Naive thymus-derived CD4-positive, alpha-beta T cell (primary cell): ENCODE measurements at regions not wholly inside any gene's neighbourhood (a gene's known extent, or its start where the extent isn't known, plus 50 kb on each side); places are given as distances from the start of the nearest gene placed in this dataset.
A peak's percentile ranks its signal among the peaks of the same experiment; 100 is the strongest.

Source experiments
- ATAC-seq: fragments of 150-1000 bp; cut with Tn5 transposase; 2 replicates; pipeline ENCODE4 v1.10.0; 2021; ENCODE audit warnings: mild to moderate bottlenecking, moderate library complexity
- CTCF ChIA-PET: fragments of 350-600 bp; sonication (Branson Sonifier 250); formaldehyde crosslinking; loops from one replicate; lab custom pipeline; 2021; ENCODE audit warnings: antibody characterized with exemption; lab: Charles Lee
- POLR2A ChIA-PET: fragments of 350-600 bp; sonication (Branson Sonifier 250); formaldehyde crosslinking; loops from one replicate; lab custom pipeline; 2021; ENCODE audit warnings: antibody characterized with exemption, inconsistent platforms; lab: Charles Lee
- DNase-seq, 9 donors: peaks; one replicate each; pipeline versions ENCODE4 v3.0.0 to v3.0.0-alpha.2; 2020 to 2022; ENCODE audit warnings: mixed read lengths in 1 of 9
- H3K27ac ChIP-seq: one replicate; pipeline ENCODE4 v1.7.0; 2013; ENCODE audit warnings: mild to moderate bottlenecking, low read depth, low read length, moderate library complexity
- H3K27me3 ChIP-seq, 2 donors: one replicate each; pipeline ENCODE4 v1.7.0; 2013; ENCODE audit warnings: low read length in 2 of 2, mild to moderate bottlenecking in 2 of 2, moderate library complexity in 2 of 2; ENCODE audit not compliant: control insufficient read depth in 2 of 2, insufficient read depth in 2 of 2
- H3K36me3 ChIP-seq, 3 experiments: 1 replicate in 2 of 3; 2 replicates in 1 of 3; pipeline ENCODE4 v1.7.0; 2013; ENCODE audit warnings: low read length in 3 of 3, mild to moderate bottlenecking in 3 of 3, moderate library complexity in 1 of 3; ENCODE audit not compliant: insufficient read depth in 3 of 3, control insufficient read depth in 2 of 3
- H3K4me1 ChIP-seq, 2 donors: one replicate each; pipeline ENCODE4 v1.7.0; 2013; ENCODE audit warnings: low read length in 2 of 2, mild to moderate bottlenecking in 2 of 2, moderate library complexity in 1 of 2; ENCODE audit not compliant: control insufficient read depth in 2 of 2, insufficient read depth in 2 of 2
- H3K4me3 ChIP-seq: 2 replicates; pipeline ENCODE4 v1.7.0; 2013; ENCODE audit warnings: mild to moderate bottlenecking, low read length
- H3K9me3 ChIP-seq, 3 experiments: 1 replicate in 2 of 3; 2 replicates in 1 of 3; pipeline ENCODE4 v1.7.0; 2013; ENCODE audit warnings: low read length in 3 of 3; ENCODE audit not compliant: control insufficient read depth in 2 of 3
- H3K27ac Mint-ChIP-seq, 9 donors: one replicate each; pipeline ENCODE4 v1.8.0; 2020 to 2022; ENCODE audit warnings: mixed read lengths in 9 of 9, mild to moderate bottlenecking in 8 of 9, moderate library complexity in 5 of 9, inconsistent platforms in 2 of 9
- H3K27me3 Mint-ChIP-seq, 5 donors: one replicate each; pipeline ENCODE4 v1.8.0; 2021 to 2022; ENCODE audit warnings: mixed read lengths in 5 of 5, mild to moderate bottlenecking in 1 of 5
- H3K36me3 Mint-ChIP-seq, 5 donors: one replicate each; pipeline ENCODE4 v1.8.0; 2020 to 2022; ENCODE audit warnings: mixed read lengths in 5 of 5, mild to moderate bottlenecking in 3 of 5, inconsistent platforms in 1 of 5
- H3K4me1 Mint-ChIP-seq, 7 donors: one replicate each; pipeline ENCODE4 v1.8.0; 2020 to 2022; ENCODE audit warnings: mixed read lengths in 7 of 7, mild to moderate bottlenecking in 3 of 7, inconsistent platforms in 1 of 7
- H3K4me3 Mint-ChIP-seq, 10 donors: one replicate each; pipeline ENCODE4 v1.8.0; 2020 to 2022; ENCODE audit warnings: mild to moderate bottlenecking in 10 of 10, mixed read lengths in 10 of 10, moderate library complexity in 6 of 10, inconsistent platforms in 2 of 10
- H3K9me3 Mint-ChIP-seq, 11 donors: one replicate each; pipeline ENCODE4 v1.8.0; 2020 to 2022; ENCODE audit warnings: mixed read lengths in 11 of 11, mild to moderate bottlenecking in 4 of 11, inconsistent platforms in 1 of 11, moderate library complexity in 1 of 11
- intact Hi-C, 2 donors: fragments of 100-400 bp; cut with micrococcal nuclease; formaldehyde crosslinking; loops; one replicate each; pipeline ENCODE4 v1.15.1; 2023

DNA sequence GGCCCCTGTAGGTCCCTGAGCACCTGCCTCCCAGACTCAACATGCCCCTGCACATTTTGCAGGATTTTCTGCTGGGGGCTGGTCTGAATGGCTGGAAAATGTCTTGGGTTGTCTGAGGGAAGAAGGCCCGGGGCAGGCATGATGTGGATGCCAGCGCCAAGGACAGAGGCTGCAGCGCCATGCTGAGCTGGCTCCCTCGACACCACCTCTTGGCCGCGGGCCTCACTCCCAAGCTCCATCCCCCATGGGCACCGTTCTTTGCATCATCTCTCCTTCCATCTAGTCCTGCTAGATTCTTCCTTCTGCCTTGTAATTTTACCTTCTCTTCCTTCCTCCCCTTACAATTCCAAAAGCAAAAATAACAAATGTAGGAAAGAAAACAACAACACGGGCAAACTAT lies 70.6 kb downstream of the ZIC5 start:
- H3K27me3 Mint-ChIP-seq = peaks cover 52 to 71% (median 63%) of the 10 kb centered on the region in 5 donors
- H3K27ac Mint-ChIP-seq = no peak overlapping the region
- H3K4me1 Mint-ChIP-seq = peaks cover 0 to 9% (median 5%) of the 10 kb centered on the region in 7 donors
- ChIA-PET CTCF (interaction anchor here (0.6 kb wide), 1 partner anchor 140 kb away, joined by 3 read pairs; no protein-coding TSS in a partner anchor), POLR2A (no interaction called here)
- no peak overlapping the region for H3K4me3 Mint-ChIP-seq
- Histone ChIP-seq H3K27me3 (peaks cover 6 to 20% of the 10 kb centered on the region in 2 donors), H3K4me1 (peaks cover 0 to 7% of the 10 kb centered on the region in 2 donors), H3K9me3 (no peaks in the 10 kb centered on the region), H3K27ac (no peak overlapping the region), H3K36me3 (no peaks in the 10 kb centered on the region), H3K4me3 (no peak overlapping the region)
- intact Hi-C loops = loop anchor here in 1 of 2 donors (1.0 to 5.0 kb wide), 4 partner anchors 244 to 641 kb away; no protein-coding TSS in a partner anchor
- DNase-seq (no peak), ATAC-seq (no peak)
- H3K9me3 Mint-ChIP-seq = peaks cover 0 to 1% (median 0%) of the 10 kb centered on the region in 11 donors
- H3K36me3 Mint-ChIP-seq = peaks cover 0 to 4% (median 0%) of the 10 kb centered on the region in 5 donors

DNA sequence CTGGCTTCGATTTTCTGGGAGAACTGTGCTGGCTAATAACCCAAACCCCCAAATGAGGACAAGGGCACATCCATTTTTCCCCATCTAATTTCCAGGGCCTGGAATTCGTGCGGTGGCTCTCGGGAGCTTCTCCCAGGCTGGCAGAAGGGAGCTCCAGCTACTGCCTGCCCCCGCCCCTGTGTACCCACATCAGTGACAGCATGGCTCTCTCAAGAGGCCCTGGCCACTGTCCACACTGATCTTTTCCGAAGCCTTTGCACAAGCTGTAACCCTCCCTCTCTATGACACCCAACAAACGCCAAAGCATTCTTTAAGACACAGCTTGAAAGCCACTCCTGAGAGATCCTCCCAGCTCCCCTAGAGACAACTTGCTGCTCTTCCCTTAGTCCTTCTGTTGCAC lies 73.1 kb downstream of the ZIC5 start:
- POLR2A ChIA-PET = interaction anchor here (0.8 to 1.6 kb wide), 2 partner anchors 240 to 333 kb away, joined by 3 to 4 read pairs; no protein-coding TSS in a partner anchor

DNA sequence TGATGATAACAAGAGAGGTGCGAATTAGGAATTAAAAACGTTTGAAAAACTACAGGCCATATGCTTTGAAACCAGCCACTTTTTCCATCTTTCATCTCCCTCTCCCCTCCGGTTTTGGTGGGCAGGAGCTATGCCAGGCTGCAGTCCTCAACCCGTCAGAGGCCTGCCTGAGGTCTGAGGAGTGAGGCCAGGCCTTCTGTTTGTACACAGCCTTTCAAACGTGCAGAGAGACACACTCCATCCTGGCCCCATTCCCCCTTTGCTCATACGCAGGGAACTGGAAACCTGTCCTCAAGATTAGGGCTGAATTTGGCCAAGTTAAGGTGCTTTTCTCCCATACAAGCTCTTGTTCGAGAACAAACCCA lies 74.5 kb downstream of the ZIC5 start:
- no peaks in the 10 kb centered on the region for H3K36me3 ChIP-seq
- DNase-seq (no peak), ATAC-seq (no peak)
- peaks cover 6 to 28% of the 10 kb centered on the region in 2 donors for H3K27me3 ChIP-seq
- intact Hi-C loops = loop anchor here in 1 of 2 donors (5.0 to 10.0 kb wide), 2 partner anchors 65 to 452 kb away; no protein-coding TSS in a partner anchor
- Mint-ChIP-seq H3K4me1 (peaks cover 7 to 24% (median 16%) of the 10 kb centered on the region in 7 donors), H3K9me3 (peaks cover 0 to 1% (median 0%) of the 10 kb centered on the region in 11 donors), H3K4me3 (peak overlapping the region in 9 of 10 donors; percentile 16 to 85 (median 53)), H3K27me3 (peaks cover 58 to 74% (median 64%) of the 10 kb centered on the region in 5 donors), H3K36me3 (peaks cover 0 to 9% (median 0%) of the 10 kb centered on the region in 5 donors), H3K27ac (no peak overlapping the region)
- H3K4me3 ChIP-seq = no peak overlapping the region
- peaks cover 7% of the 10 kb centered on the region in 2 donors for H3K4me1 ChIP-seq
- no peaks in the 10 kb centered on the region for H3K9me3 ChIP-seq
- no peak overlapping the region for H3K27ac ChIP-seq
- CTCF ChIA-PET = interaction anchor here (1.0 kb wide), 1 partner anchor 618 kb away, joined by 3 read pairs; no protein-coding TSS in a partner anchor
- POLR2A ChIA-PET = interaction anchor here (1.6 kb wide), 1 partner anchor 239 kb away, joined by 4 read pairs; no protein-coding TSS in a partner anchor

More for the DNA sequence above, 73.1 kb downstream of the ZIC5 start:
- no peaks in the 10 kb centered on the region for H3K9me3 ChIP-seq
- ATAC-seq (no peak), DNase-seq (no peak)
- no peaks in the 10 kb centered on the region for H3K36me3 ChIP-seq
- no peak overlapping the region for H3K27ac ChIP-seq
- intact Hi-C loops = loop anchor here in 1 of 2 donors (5.0 to 10.0 kb wide), 2 partner anchors 64 to 454 kb away; no protein-coding TSS in a partner anchor
- H3K4me3 ChIP-seq = no peak overlapping the region
- H3K27me3 ChIP-seq = peaks cover 6 to 28% of the 10 kb centered on the region in 2 donors
- Mint-ChIP-seq H3K4me1 (peaks cover 7 to 24% (median 16%) of the 10 kb centered on the region in 7 donors), H3K27me3 (peaks cover 61 to 77% (median 66%) of the 10 kb centered on the region in 5 donors), H3K36me3 (peaks cover 0 to 4% (median 0%) of the 10 kb centered on the region in 5 donors), H3K27ac (no peak overlapping the region), H3K9me3 (peaks cover 0 to 1% (median 0%) of the 10 kb centered on the region in 11 donors), H3K4me3 (no peak overlapping the region)
- H3K4me1 ChIP-seq = peaks cover 7% of the 10 kb centered on the region in 2 donors
- CTCF ChIA-PET = interaction anchor here (0.8 kb wide), 1 partner anchor 10 kb away, joined by 4 read pairs; no protein-coding TSS in a partner anchor

DNA sequence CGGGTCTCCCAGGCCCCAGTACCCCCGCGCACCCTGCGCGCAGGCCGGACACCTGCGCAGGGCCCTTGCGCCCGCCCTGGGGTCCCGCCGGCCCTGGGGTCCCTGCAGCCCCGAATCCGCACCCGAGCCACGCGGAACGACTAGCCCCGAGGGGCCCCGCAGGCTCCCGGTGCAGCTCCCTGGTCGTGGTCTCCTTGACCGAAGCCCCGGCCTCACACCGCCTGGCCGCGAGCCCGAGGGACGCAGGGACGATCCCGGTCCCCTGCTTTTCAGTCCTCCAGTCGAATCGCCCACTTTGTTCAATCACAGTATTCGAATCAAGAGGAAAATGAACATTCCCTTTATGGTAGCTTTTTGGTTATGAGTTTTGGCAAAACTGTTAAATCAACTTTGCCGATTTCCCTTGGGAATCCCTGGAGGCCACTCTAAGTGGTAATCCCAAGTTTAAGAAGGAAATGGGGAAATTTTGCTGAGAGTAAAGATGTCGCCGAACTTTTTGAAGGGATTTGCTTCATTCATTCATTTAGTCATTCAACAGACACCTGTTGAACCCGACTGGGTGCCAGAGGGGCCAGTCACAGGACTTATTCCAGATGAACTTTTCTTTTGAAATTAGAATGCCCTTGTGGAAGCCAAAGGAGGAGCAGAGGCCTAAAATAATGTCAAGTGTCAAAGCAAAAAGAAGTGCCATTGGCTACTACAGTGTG lies 75.0 kb downstream of the ZIC5 start:
- H3K36me3 ChIP-seq = no peaks in the 10 kb centered on the region
- no peaks in the 10 kb centered on the region for H3K9me3 ChIP-seq
- H3K27me3 ChIP-seq = peaks cover 6 to 28% of the 10 kb centered on the region in 2 donors
- Mint-ChIP-seq H3K27me3 (peaks cover 54 to 74% (median 62%) of the 10 kb centered on the region in 5 donors), H3K27ac (no peak overlapping the region), H3K4me1 (peaks cover 7 to 24% (median 16%) of the 10 kb centered on the region in 7 donors), H3K4me3 (peak overlapping the region; percentile 2 to 85 (median 50)), H3K36me3 (peaks cover 0 to 11% (median 0%) of the 10 kb centered on the region in 5 donors), H3K9me3 (peaks cover 0 to 1% (median 0%) of the 10 kb centered on the region in 11 donors)
- H3K4me1 ChIP-seq = peaks cover 7% of the 10 kb centered on the region in 2 donors
- intact Hi-C loops = loop anchor here in 1 of 2 donors (5.0 to 10.0 kb wide), 2 partner anchors 66 to 452 kb away; no protein-coding TSS in a partner anchor
- H3K4me3 ChIP-seq = no peak overlapping the region
- DNase-seq = no peak
- no peak overlapping the region for H3K27ac ChIP-seq
- no peak for ATAC-seq
- ChIA-PET CTCF (interaction anchor here (1.0 kb wide), 1 partner anchor 618 kb away, joined by 3 read pairs; no protein-coding TSS in a partner anchor), POLR2A (interaction anchor here (0.6 kb wide), 1 partner anchor 305 kb away, joined by 3 read pairs; no protein-coding TSS in a partner anchor)

DNA sequence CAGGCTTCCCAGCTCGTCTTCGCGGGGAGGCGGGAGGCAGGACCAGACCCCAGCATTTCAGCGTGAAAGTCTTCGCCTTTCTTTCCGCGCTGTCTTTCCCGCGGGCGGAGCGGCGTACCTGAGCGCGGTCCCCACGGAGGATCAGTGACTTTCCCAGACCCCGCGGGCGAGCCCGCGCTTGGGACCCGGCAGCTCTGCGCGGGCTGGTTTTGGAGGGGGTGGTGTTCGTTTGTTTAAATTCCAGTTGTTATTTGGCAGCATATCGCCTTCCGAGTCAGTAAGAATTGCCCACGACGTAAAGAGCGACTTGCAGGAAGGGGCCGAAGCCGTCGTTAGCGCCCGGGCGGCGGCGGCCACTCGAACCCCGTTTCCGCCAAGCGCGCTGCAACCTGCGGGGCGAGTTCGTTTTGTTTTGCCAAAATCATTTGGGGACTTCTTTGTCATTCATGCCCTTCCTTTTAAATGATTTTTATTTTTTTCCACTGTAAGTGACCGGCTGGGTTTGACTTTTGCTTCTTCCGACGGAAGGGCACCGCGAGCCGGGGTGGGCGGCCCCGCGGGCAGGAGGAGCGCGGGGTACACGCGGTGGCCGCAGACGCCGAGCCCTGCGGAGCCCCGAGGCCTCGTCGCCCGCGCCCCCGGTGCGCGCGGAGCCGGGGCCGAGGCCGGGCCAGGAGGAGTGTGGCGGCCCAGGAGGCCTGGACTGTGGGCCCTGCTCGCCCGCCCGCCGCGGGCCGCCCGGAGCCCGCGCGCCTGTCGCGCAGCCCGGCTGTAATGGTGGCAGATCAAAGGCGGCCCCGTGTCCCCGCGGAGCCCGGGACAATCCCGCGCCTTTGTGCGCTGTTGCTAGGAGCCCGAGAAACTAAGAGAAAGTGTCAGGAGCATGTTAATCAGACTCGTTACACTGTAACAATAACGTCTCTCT lies 75.9 kb downstream of the ZIC5 start:
- peaks cover 0 to 11% (median 0%) of the 10 kb centered on the region in 5 donors for H3K36me3 Mint-ChIP-seq
- H3K9me3 ChIP-seq = no peaks in the 10 kb centered on the region
- CTCF ChIA-PET = interaction anchor here (1.0 kb wide), 1 partner anchor 619 kb away, joined by 3 read pairs; no protein-coding TSS in a partner anchor
- peak overlapping the region; percentile 39 to 96 (median 82) for H3K4me3 Mint-ChIP-seq
- peaks cover 7 to 24% (median 16%) of the 10 kb centered on the region in 7 donors for H3K4me1 Mint-ChIP-seq
- ATAC-seq (peak; percentile 22), DNase-seq (peak in 2 of 9 donors; percentile 10 to 27)
- peaks cover 6 to 28% of the 10 kb centered on the region in 2 donors for H3K27me3 ChIP-seq
- H3K27me3 Mint-ChIP-seq = peaks cover 53 to 70% (median 57%) of the 10 kb centered on the region in 5 donors
- POLR2A ChIA-PET = interaction anchor here (0.6 kb wide), 1 partner anchor 306 kb away, joined by 3 read pairs; no protein-coding TSS in a partner anchor
- H3K27ac ChIP-seq = no peak overlapping the region
- peak overlapping the region; percentile 62 for H3K4me3 ChIP-seq
- no peaks in the 10 kb centered on the region for H3K36me3 ChIP-seq
- peaks cover 0 to 1% (median 0%) of the 10 kb centered on the region in 11 donors for H3K9me3 Mint-ChIP-seq
- intact Hi-C loops = loop anchor here (1.0 to 10.0 kb wide), 3 partner anchors 67 to 451 kb away; no protein-coding TSS in a partner anchor
- H3K27ac Mint-ChIP-seq = no peak overlapping the region
- H3K4me1 ChIP-seq = peaks cover 7% of the 10 kb centered on the region in 2 donors
